Adrenal gland (tissue), 5 donors: ENCODE measurements at regions not wholly inside any gene's neighbourhood (a gene's known extent, or its start where the extent isn't known, plus 50 kb on each side); places are given as distances from the start of the nearest gene placed in this dataset.

Experiments used
- CTCF ChIP-seq, 6 experiments: fragments of 450-650 bp in 4 of 6; fragments of 200-600 bp in 2 of 6; sonication (generic) in 1 of 6; IDR thresholded peaks; 1 replicate in 5 of 6; 2 replicates in 1 of 6; pipeline versions ENCODE4 v1.5.1 to v1.8.0; 2016 to 2021; ENCODE audit warnings: antibody characterized with exemption in 6 of 6, mild to moderate bottlenecking in 2 of 6, moderate library complexity in 1 of 6
- POLR2A ChIP-seq, 2 donors: fragments of 450-650 bp; IDR thresholded peaks; one replicate each; pipeline ENCODE4 v1.6.1; 2017; ENCODE audit warnings: antibody characterized with exemption in 2 of 2, mild to moderate bottlenecking in 2 of 2, moderate library complexity in 1 of 2
- donor health status: DM: no; HTN: no; CAD: no.

- TF ChIP-seq CTCF (IDR thresholded peaks at IDR 0.05) (no peak), POLR2A (IDR thresholded peaks at IDR 0.05) (no peak)
These were observed 92.6 kb upstream of the TLK1 start for GRCh38 chr2:171253279-171253678.
